ES-I3 (cell line): ENCODE measurements at regions not wholly inside any gene's neighbourhood (a gene's known extent, or its start where the extent isn't known, plus 50 kb on each side); places are given as distances from the start of the nearest gene placed in this dataset.
"Not testable (repeated sequence)": the region's sequence is repeated elsewhere in the genome, so short reads cannot be mapped to it uniquely, and the experiment has no call there.

Experiments
- H3K36me3 ChIP-seq: 2 replicates; pipeline ENCODE4 v1.6.1; 2013; ENCODE audit warnings: mild to moderate bottlenecking, low read length, control low read depth, moderate library complexity; ENCODE audit not compliant: insufficient read depth
- H3K4me1 ChIP-seq: 2 replicates; pipeline ENCODE4 v1.6.1; 2013; ENCODE audit warnings: mild to moderate bottlenecking, control low read depth, low read length; ENCODE audit not compliant: insufficient read depth
- H3K9ac ChIP-seq: 2 replicates; pipeline ENCODE4 v1.6.1; 2013; ENCODE audit warnings: low read depth, mild to moderate bottlenecking, low read length, moderate library complexity
- H3K9me3 ChIP-seq: 2 replicates; pipeline ENCODE4 v1.6.1; 2013; ENCODE audit warnings: mild to moderate bottlenecking, low read length, moderate library complexity; ENCODE audit not compliant: control insufficient read depth, insufficient read depth

DNA sequence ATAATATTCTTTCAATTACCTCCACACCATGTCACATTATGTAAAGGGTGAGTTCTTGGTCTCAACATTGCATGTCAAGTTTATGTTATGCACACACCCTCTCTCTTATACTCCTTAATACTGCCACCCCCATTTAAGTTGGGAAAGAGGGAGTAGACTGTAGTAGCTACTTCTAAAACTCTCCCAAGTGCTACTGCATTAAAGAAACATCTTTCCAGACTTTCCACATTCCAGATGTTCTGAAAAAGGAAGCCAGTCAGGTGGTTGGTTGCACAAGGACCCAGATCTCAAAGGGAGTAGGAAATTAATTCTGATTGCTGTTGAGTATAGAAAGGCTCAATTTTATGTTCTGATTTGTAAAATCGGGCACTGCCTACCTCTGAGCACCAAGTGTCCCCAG is 419.5 kb downstream of the CD83 start:
- Histone ChIP-seq H3K36me3 (no peaks in the 10 kb centered on the region), H3K4me1 (peaks cover 12% of the 10 kb centered on the region), H3K9me3 (no peaks in the 10 kb centered on the region; the same call in 1 of the 2 replicates), H3K9ac (no peak overlapping the region)

GRCh38 chr6:14540276-14540675 is 422.7 kb downstream of the CD83 start:
- Histone ChIP-seq H3K4me1 (peaks cover 13% of the 10 kb centered on the region), H3K9ac (no peak overlapping the region), H3K9me3 (no peaks in the 10 kb centered on the region; the same call in 1 of the 2 replicates), H3K36me3 (no peaks in the 10 kb centered on the region)

- Histone ChIP-seq H3K9me3 (no peaks in the 10 kb centered on the region; the same call in 1 of the 2 replicates), H3K9ac (no peak overlapping the region), H3K4me1 (peaks cover 13% of the 10 kb centered on the region), H3K36me3 (no peaks in the 10 kb centered on the region)
Measured at GRCh38 chr6:14540810-14541540, 423.4 kb downstream of the CD83 start.

DNA sequence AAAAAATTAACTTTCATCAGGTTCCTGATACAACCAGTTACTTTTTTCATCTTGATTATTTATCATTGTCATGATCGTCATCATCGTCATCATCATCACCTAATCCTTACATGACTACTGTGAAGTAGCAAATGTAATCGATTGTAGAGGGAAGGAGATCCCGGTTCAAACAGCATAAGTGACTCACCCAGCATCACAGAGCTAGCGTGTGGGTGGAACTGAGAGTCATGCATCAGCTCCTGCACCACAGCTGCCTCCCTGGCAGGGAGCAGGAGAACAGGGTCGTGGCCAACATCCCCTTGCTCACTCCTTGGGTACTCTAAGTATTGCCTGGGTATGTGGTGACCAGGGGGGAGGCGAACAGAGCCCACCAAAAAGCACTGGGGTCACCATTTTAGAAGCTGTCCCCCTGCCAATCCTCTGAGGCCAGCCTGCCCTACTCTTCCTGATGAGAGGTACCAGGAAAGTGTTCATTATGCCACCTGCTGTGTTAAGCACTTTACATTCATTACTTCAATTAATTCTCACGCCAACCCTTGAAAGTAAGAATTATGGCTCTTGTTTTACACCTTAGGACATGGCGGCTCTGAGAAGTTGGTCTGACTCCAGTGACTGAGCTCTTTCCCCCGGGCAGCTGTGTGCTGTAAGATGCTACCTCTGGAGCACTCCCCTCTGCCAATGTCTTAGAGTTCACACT is 425.2 kb downstream of the CD83 start:
- H3K4me1 ChIP-seq = peaks cover 13% of the 10 kb centered on the region

DNA sequence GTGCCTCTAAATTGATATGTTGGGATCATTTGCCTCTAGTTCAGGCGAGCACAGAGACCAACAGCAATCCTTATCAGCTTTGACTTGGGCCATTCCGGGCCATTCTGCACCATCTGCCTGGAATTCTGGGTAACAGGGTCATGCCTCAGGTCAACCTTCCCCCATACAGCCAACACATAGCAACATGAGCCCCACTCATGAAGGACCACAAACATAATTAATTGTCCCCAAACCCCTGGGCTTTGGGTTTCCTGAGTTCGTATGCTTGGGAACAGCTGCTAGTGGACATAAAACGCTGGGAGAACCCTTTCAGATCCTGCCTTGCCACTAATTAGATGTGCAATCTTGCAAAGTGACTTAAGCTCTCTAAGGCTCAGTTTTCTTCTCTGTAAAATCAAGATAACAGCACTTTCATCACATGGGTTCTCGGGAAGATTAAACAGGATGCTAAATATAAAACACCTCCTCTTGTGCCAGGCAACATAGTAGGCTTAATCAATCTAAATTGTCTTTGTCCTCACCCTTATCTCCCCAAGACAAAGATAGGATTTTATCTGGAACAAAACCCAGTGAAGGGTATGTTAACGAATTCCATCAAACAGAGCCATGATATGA is 426.5 kb downstream of the CD83 start:
- peaks cover 13% of the 10 kb centered on the region for H3K4me1 ChIP-seq
- H3K9ac ChIP-seq = no peak overlapping the region
- no peaks in the 10 kb centered on the region for H3K9me3 ChIP-seq
- H3K36me3 ChIP-seq = no peaks in the 10 kb centered on the region

More for the DNA sequence above, 425.2 kb downstream of the CD83 start:
- Histone ChIP-seq H3K36me3 (no peaks in the 10 kb centered on the region), H3K9me3 (no peaks in the 10 kb centered on the region), H3K9ac (no peak overlapping the region)

- Histone ChIP-seq H3K36me3 (no peaks in the 10 kb centered on the region), H3K9ac (no peak overlapping the region), H3K4me1 (peaks cover 18% of the 10 kb centered on the region), H3K9me3 (no peaks in the 10 kb centered on the region)
Measured at GRCh38 chr6:14544666-14545065, 427.1 kb downstream of the CD83 start.

DNA sequence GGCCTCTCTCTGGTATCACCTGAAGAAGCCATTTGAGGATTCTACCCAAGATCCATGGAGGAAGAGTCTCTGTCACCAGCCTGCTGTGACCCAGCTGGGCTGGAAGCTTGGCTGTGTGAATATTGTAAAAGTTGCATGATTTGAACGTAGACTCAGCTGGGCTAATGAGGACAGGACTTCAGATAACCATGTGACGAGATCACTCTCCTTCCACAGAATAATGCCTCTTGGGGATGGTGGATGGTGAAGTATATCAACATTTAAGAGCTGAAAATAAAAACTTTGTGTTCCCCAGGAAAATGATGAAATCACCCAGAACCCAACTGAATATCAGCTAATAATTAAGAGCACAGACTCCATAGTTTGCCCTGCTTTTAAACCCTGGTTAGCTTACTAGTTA is 427.9 kb downstream of the CD83 start:
- Histone ChIP-seq H3K36me3 (no peaks in the 10 kb centered on the region), H3K9me3 (no peaks in the 10 kb centered on the region), H3K9ac (no peak overlapping the region), H3K4me1 (peaks cover 18% of the 10 kb centered on the region)

DNA sequence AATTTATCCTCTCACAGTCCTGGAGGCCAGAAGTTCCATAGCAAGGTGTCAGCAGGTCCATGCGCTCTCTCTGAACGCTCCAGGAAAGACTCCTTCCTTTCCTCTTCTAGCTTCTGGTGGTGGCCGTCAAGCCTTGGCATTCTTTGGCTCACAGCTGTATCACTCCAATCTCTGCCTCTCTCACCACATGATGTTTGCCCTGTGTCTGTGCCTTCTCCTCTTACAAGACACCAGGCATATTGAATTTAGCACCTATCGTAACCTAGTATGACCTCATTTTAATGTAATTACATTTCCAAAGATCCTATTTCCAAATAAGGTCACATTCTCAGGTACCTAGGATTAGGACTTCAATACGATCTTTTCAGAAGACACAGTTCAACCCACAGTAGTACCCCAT is 428.5 kb downstream of the CD83 start:
- H3K36me3 ChIP-seq = no peaks in the 10 kb centered on the region
- H3K4me1 ChIP-seq = peaks cover 16% of the 10 kb centered on the region
- H3K9ac ChIP-seq = no peak overlapping the region
- no peaks in the 10 kb centered on the region for H3K9me3 ChIP-seq

- peaks cover 5% of the 10 kb centered on the region; the same call in 1 of the 2 replicates for H3K4me1 ChIP-seq
- H3K9me3 ChIP-seq = no peaks in the 10 kb centered on the region
- H3K36me3 ChIP-seq = no peaks in the 10 kb centered on the region
- H3K9ac ChIP-seq = no peak overlapping the region
Measured at GRCh38 chr6:14547284-14547998, 429.9 kb downstream of the CD83 start.

GRCh38 chr6:14549304-14549770 is 431.8 kb downstream of the CD83 start:
- no peaks in the 10 kb centered on the region for H3K9me3 ChIP-seq
- no peak overlapping the region for H3K9ac ChIP-seq
- H3K4me1 ChIP-seq = peaks cover 5% of the 10 kb centered on the region; the same call in 1 of the 2 replicates
- no peaks in the 10 kb centered on the region for H3K36me3 ChIP-seq

DNA sequence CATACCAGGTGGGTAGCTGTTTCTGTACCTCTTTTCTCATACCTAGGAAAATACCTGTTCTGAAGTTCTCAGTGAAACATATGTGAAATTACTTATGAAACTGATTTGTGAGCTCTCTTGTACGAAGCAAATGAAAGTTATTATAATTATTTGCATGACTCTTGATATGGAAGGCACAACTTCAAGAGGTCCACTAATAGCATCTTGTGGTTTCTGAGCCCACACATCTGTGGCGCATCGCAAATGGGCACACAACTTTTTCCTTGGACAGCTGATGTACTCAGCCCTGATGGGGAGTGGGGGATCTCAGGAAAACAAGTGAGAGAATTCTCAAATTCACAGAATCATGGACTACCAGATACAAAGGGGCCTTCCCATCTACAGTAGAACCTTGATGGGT is 432.3 kb downstream of the CD83 start:
- H3K4me1 ChIP-seq = peaks cover 5% of the 10 kb centered on the region; the same call in 1 of the 2 replicates
- H3K9ac ChIP-seq = no peak overlapping the region
- H3K36me3 ChIP-seq = no peaks in the 10 kb centered on the region
- no peaks in the 10 kb centered on the region for H3K9me3 ChIP-seq

- Histone ChIP-seq H3K9ac (no peak overlapping the region), H3K4me1 (peaks cover 5% of the 10 kb centered on the region; the same call in 1 of the 2 replicates), H3K9me3 (no peaks in the 10 kb centered on the region), H3K36me3 (no peaks in the 10 kb centered on the region)
Measured at GRCh38 chr6:14550410-14550809, 432.8 kb downstream of the CD83 start.

DNA sequence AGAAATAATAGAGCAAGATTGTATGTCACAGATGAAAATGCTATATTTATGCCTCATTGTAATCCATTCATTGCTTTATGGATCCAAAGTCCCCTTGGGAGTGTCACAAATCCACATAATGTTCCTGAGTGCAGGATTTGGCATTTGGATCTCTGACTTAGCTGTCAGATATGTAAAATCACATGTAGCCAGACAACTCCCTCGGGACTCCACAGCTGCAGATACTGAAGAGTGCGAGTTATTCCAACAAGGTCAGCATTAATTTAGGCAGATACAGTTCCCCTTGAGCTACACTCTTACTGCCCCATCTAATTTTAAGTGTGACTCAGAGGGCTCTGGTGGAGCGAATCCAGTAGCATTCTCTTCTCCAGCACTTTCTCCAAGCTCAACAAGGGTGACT is 433.2 kb downstream of the CD83 start:
- Histone ChIP-seq H3K9me3 (no peaks in the 10 kb centered on the region), H3K36me3 (no peaks in the 10 kb centered on the region), H3K4me1 (peaks cover 5% of the 10 kb centered on the region; the same call in 1 of the 2 replicates), H3K9ac (no peak overlapping the region)

- not testable (repeated sequence) for H3K4me1 ChIP-seq, H3K36me3 ChIP-seq, H3K9me3 ChIP-seq, H3K9ac ChIP-seq
Measured at GRCh38 chr6:14551601-14552000, 434.0 kb downstream of the CD83 start.
